ENCODE measurements at regions not wholly inside any gene's neighbourhood (a gene's known extent, or its start where the extent isn't known, plus 50 kb on each side); places are given as distances from the start of the nearest gene placed in this dataset.

DNA sequence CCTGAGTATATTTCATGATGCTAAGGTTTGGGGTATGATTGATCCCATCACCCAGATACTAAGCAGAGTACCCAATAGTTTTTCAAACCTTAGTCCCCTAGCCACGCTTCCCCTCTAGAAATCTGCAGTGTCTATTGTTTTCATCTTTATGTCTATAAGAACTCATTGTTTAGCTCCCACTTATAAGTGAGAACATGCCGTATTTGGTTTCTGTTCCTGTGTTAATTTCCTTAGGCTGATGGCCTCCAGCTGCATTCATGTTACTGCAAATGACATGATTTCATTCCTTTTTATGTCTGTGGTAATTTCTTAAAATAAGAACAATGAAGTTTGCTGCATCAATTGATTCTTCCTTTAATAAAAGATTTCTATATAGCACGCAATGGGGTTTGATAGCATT, 301.3 kb downstream of the PLPP3 start:
- intact Hi-C loops (cut with DNase I), result no loop called here
- WGBS, result 79% methylated on average over 3 of the region's 3 CpGs
- TF ChIP-seq POLR2A (IDR thresholded peaks at IDR 0.05; ENCODE audit: low read depth), result no peak
- TF ChIP-seq, protein P1, sequence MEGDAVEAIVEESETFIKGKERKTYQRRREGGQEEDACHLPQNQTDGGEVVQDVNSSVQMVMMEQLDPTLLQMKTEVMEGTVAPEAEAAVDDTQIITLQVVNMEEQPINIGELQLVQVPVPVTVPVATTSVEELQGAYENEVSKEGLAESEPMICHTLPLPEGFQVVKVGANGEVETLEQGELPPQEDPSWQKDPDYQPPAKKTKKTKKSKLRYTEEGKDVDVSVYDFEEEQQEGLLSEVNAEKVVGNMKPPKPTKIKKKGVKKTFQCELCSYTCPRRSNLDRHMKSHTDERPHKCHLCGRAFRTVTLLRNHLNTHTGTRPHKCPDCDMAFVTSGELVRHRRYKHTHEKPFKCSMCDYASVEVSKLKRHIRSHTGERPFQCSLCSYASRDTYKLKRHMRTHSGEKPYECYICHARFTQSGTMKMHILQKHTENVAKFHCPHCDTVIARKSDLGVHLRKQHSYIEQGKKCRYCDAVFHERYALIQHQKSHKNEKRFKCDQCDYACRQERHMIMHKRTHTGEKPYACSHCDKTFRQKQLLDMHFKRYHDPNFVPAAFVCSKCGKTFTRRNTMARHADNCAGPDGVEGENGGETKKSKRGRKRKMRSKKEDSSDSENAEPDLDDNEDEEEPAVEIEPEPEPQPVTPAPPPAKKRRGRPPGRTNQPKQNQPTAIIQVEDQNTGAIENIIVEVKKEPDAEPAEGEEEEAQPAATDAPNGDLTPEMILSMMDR (IDR thresholded peaks at IDR 0.05), result no peak
- TF ChIP-seq POLR2AphosphoS5 (IDR thresholded peaks at IDR 0.05), result no peak
- TF ChIP-seq EP300 (IDR thresholded peaks at IDR 0.05), result no peak

DNA sequence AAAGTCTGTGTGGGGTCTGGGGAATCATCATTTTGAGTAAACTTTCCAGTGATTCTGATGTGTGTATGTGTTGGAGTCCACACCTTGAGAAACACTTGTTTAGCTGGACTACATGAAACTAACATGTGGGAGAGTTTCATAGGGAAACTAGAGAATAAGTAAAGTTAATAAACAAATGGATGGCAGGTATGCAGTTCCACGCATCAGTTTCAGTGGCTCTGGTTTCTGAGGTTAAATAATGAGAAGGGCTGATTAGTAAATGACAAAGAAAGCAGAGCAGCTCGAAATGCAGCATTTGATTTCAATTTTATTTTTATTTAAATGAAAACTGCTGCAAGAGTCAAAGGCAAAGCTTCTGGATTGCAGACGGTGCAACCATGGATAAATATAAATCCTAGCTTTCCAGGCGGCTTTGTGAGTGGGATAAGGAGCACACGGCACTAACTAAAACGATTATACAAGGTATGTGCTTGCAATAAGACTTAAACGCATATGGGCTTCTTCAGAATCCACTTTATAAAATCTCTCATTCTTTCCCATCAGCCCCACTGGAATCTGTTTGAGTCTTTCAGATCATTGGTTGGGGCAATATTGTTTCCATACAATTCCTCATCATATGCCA, 310.7 kb downstream of the PLPP3 start:
- 90% methylated on average over 7 of the region's 7 CpGs for WGBS
- Histone ChIP-seq H3K9me3 (no peaks in the 10 kb centered on the region), H3K27ac (replicated peaks in 1 of 4) (no peak overlapping the region), H3K36me3 (no peaks in the 10 kb centered on the region), H3K4me1 (no peaks in the 10 kb centered on the region), H3K4me3 (no peak overlapping the region), H3K27me3 (no peaks in the 10 kb centered on the region)
- TF ChIP-seq EP300 (IDR thresholded peaks at IDR 0.05) (no peak), POLR2AphosphoS5 (IDR thresholded peaks at IDR 0.05) (no peak), POLR2A (IDR thresholded peaks at IDR 0.05; ENCODE audit: low read depth) (no peak)
- TF ChIP-seq, protein P1 (IDR thresholded peaks at IDR 0.05), result no peak
- intact Hi-C loops (cut with DNase I), result no loop called here
- DNase-seq (ENCODE audit: extremely low spot score), result no peak

More for the DNA sequence above, 301.3 kb downstream of the PLPP3 start:
- Histone ChIP-seq H3K27me3 (no peaks in the 10 kb centered on the region), H3K4me1 (no peaks in the 10 kb centered on the region), H3K27ac (replicated peaks in 1 of 4) (no peak overlapping the region), H3K36me3 (no peaks in the 10 kb centered on the region), H3K9me3 (no peaks in the 10 kb centered on the region), H3K4me3 (no peak overlapping the region)
- no peak for DNase-seq (ENCODE audit: extremely low spot score)

DNA sequence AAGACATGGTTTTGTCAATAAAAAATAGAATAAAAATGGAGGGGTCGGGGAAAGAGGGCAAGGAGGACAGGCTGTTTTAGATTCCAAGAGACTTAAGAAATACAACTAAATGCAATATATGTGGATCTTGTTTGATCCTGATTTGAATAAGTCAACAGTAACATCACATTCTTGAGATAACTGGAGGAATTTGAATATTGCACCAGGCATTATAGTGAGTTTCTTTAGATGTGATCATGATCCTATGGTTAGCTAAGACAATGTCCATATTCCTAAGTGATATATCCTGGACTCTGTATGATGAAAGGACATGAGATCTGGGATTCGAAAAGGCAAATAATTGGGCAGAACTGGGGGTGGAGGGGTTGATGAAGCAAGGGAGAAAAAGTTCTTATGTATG, 311.8 kb downstream of the PLPP3 start:
- Histone ChIP-seq H3K9me3 (no peaks in the 10 kb centered on the region), H3K4me1 (no peaks in the 10 kb centered on the region), H3K4me3 (no peak overlapping the region), H3K27ac (replicated peaks in 1 of 4) (no peak overlapping the region), H3K36me3 (no peaks in the 10 kb centered on the region), H3K27me3 (no peaks in the 10 kb centered on the region)
- TF ChIP-seq POLR2AphosphoS5 (IDR thresholded peaks at IDR 0.05), result no peak
- TF ChIP-seq POLR2A (IDR thresholded peaks at IDR 0.05; ENCODE audit: low read depth), result no peak
- no peak for TF ChIP-seq EP300 (IDR thresholded peaks at IDR 0.05)
- TF ChIP-seq, protein P1 (IDR thresholded peaks at IDR 0.05), result no peak
- no peak for DNase-seq (ENCODE audit: extremely low spot score)
- WGBS, result 92% methylated on average over 2 of the region's 2 CpGs
- intact Hi-C loops (cut with DNase I), result no loop called here

DNA sequence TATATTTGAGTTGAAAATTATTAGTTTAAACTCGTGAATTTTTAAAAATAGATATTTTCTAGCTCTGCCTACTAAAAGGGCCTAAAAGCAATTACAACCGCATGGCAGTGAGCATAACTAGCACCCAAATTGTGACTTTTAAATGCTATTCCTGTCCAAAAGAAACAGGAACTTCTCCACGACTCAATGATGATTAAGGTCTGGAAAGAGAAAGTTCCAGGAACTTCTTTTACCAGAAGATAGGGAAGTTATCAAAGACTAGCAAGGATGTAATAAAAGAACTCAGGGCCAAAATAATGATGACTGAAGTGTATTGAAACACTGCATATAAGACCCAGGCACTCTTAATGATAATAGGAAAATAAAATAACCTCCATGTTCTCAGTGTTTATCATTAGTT, 313.0 kb downstream of the PLPP3 start:
- no peaks in the 10 kb centered on the region for H3K36me3 ChIP-seq
- no peak overlapping the region for H3K27ac ChIP-seq (replicated peaks in 1 of 4)
- no peak overlapping the region for H3K4me3 ChIP-seq
- intact Hi-C loops (cut with DNase I), result no loop called here
- DNase-seq (ENCODE audit: extremely low spot score), result no peak
- H3K4me1 ChIP-seq, result no peaks in the 10 kb centered on the region
- no peaks in the 10 kb centered on the region for H3K9me3 ChIP-seq
- no peaks in the 10 kb centered on the region for H3K27me3 ChIP-seq
- WGBS, result 80% methylated on average over 3 of the region's 3 CpGs
- TF ChIP-seq EP300 (IDR thresholded peaks at IDR 0.05), result no peak

DNA sequence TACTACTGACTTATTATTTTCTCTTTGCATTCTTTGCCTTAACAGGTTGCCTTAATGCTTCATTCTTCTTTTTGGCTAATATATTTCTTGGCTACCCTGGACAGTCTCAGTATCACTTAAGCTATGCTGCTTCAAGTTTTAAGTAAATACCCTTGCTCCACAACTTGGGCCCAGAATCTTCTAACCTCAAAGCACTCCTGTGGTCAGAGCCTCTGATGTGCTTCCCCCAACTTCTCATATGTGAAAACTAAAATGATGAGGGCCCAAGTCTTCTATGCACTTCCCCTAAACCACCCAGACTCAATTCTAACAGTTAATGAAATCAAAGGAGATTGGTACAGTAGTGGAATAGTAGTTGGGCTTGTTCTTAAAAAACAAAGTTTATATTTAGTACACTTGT, 314.1 kb downstream of the PLPP3 start:
- no peak overlapping the region for H3K4me3 ChIP-seq
- H3K9me3 ChIP-seq, result peaks cover 0 to 4% (median 1%) of the 10 kb centered on the region in 4 donors
- TF ChIP-seq POLR2A (IDR thresholded peaks at IDR 0.05; ENCODE audit: low read depth), result no peak
- H3K36me3 ChIP-seq, result no peaks in the 10 kb centered on the region
- DNase-seq (ENCODE audit: extremely low spot score), result no peak
- intact Hi-C loops (cut with DNase I), result no loop called here
- H3K27ac ChIP-seq (replicated peaks in 1 of 4), result no peak overlapping the region
- H3K27me3 ChIP-seq, result no peaks in the 10 kb centered on the region
- no peaks in the 10 kb centered on the region for H3K4me1 ChIP-seq

DNA sequence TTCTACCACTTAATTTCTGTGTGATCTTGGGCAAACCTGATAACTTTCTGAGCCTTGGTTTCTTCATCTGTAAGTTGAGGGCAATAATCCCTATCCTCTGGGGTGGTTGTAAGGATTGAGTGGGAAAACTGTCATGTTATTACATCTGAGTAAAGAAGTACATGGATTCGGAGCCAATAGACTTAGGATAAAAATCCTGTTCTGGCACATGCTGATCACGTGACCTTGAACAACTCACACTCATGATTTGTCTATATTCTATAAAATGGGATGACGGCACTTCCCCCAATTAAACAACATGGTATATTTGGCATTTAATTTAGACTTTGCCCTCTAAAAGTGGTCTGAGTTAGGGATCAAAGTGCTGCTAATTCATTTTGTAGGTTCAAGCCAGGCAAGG, 315.5 kb downstream of the PLPP3 start:
- no peaks in the 10 kb centered on the region for H3K27me3 ChIP-seq
- 90% methylated on average over 3 of the region's 3 CpGs for WGBS
- no peaks in the 10 kb centered on the region for H3K36me3 ChIP-seq
- H3K27ac ChIP-seq (replicated peaks in 1 of 4), result no peak overlapping the region
- no peak for DNase-seq (ENCODE audit: extremely low spot score)
- TF ChIP-seq, protein P1 (IDR thresholded peaks at IDR 0.05), result no peak
- TF ChIP-seq POLR2AphosphoS5 (IDR thresholded peaks at IDR 0.05), result no peak
- no peak for TF ChIP-seq EP300 (IDR thresholded peaks at IDR 0.05)
- no peak for TF ChIP-seq POLR2A (IDR thresholded peaks at IDR 0.05; ENCODE audit: low read depth)
- no peaks in the 10 kb centered on the region for H3K4me1 ChIP-seq
- H3K9me3 ChIP-seq, result peaks cover 0 to 6% (median 2%) of the 10 kb centered on the region in 4 donors
- intact Hi-C loops (cut with DNase I), result no loop called here
- no peak overlapping the region for H3K4me3 ChIP-seq
